Upper lobe of left lung (tissue), 6 donors: ENCODE measurements at regions not wholly inside any gene's neighbourhood (a gene's known extent, or its start where the extent isn't known, plus 50 kb on each side); places are given as distances from the start of the nearest gene placed in this dataset.

Experiments used
- ATAC-seq, 2 donors: fragments of 200-7000 bp; cut with Tn5 transposase; one replicate each; pipeline ENCODE4 v1.9.1; 2022; ENCODE audit warnings: mild to moderate bottlenecking in 2 of 2, moderate library complexity in 2 of 2; ENCODE audit not compliant: low FRiP score in 2 of 2
- DNase-seq, 2 donors: peaks; one replicate each; pipeline ENCODE4 v3.0.0-alpha.2; 2019 to 2020
- H3K27ac ChIP-seq, 4 donors: fragments of 200-600 bp; sonication (generic); one replicate each; pipeline ENCODE4 v1.5.1; 2016 to 2019
- H3K27me3 ChIP-seq, 4 donors: fragments of 200-600 bp; sonication (generic); one replicate each; pipeline ENCODE4 v1.5.1; 2017 to 2019
- H3K36me3 ChIP-seq, 4 donors: fragments of 200-600 bp; sonication (generic); one replicate each; pipeline ENCODE4 v1.5.1; 2016 to 2019
- H3K4me1 ChIP-seq, 4 donors: fragments of 200-600 bp; sonication (generic); one replicate each; pipeline ENCODE4 v1.5.1; 2018 to 2019
- H3K4me3 ChIP-seq, 4 donors: fragments of 200-600 bp; sonication (generic); one replicate each; pipeline ENCODE4 v1.5.1; 2017 to 2019; ENCODE audit warnings: mild to moderate bottlenecking in 2 of 4, moderate library complexity in 1 of 4
- H3K9me3 ChIP-seq, 4 donors: fragments of 200-600 bp; sonication (generic); one replicate each; pipeline ENCODE4 v1.5.1; 2018 to 2019
- EP300 ChIP-seq, 4 donors: sonication (generic); formaldehyde crosslinking; IDR thresholded peaks; one replicate each; pipeline ENCODE4 v1.5.1; 2017; ENCODE audit warnings: antibody characterized with exemption in 4 of 4, control low read depth in 2 of 4
- POLR2A ChIP-seq, 4 donors: fragments of 450-650 bp; IDR thresholded peaks; one replicate each; pipeline ENCODE4 v1.5.1; 2016 to 2017; ENCODE audit warnings: antibody characterized with exemption in 4 of 4, mild to moderate bottlenecking in 2 of 4
- POLR2AphosphoS5 ChIP-seq, 2 donors: sonication (generic); formaldehyde crosslinking; IDR thresholded peaks; one replicate each; pipeline ENCODE4 v1.5.1; 2017; ENCODE audit warnings: antibody characterized with exemption in 2 of 2
- WGBS, 2 donors: methylation state at CpG; one replicate each; pipeline ENCODE4 v1.1.5; 2017 to 2018; 5-methylcytosine and 5-hydroxymethylcytosine counted together
- TF ChIP-seq, protein P1 (sequence below), 6 experiments: fragments of 450-650 bp in 4 of 6; fragments of 200-600 bp in 2 of 6; sonication (generic) in 2 of 6; IDR thresholded peaks; one replicate each; pipeline ENCODE4 v1.5.1; 2016 to 2019; ENCODE audit warnings: antibody characterized with exemption in 6 of 6
- donor health status: DM: no; HTN: no; CAD: no; lungs with moderate emphysema.
- donor health status: DM: no; HTN: yes; CAD: no; lungs with severe emphysema.

DNA sequence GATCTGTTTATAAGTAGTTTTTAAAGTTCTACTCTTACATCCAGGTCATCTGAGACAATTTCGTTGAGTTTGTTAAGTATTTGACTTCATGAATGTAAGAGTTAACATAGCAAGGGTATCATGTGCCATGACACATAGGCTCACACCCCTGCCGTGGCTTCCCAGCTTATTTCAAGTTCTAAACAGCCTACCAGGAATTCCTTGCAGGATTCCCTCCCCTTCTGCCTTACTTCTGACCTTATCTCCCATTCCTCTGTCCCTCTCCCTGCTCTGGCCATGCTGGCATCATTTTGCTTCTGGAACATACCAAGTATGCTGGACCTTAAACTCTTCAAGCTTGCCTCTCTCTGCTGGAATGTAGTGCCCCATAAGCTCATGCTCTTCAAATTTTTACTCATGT lies 369.9 kb upstream of the PCDH7 start:
- H3K36me3 ChIP-seq: no peaks in the 10 kb centered on the region
- H3K4me3 ChIP-seq: no peak overlapping the region
- no peaks in the 10 kb centered on the region for H3K4me1 ChIP-seq
- no peaks in the 10 kb centered on the region for H3K27me3 ChIP-seq
- TF ChIP-seq POLR2A (IDR thresholded peaks at IDR 0.05) (no peak), POLR2AphosphoS5 (IDR thresholded peaks at IDR 0.05) (no peak), EP300 (IDR thresholded peaks at IDR 0.05) (no peak)
- TF ChIP-seq, protein P1, sequence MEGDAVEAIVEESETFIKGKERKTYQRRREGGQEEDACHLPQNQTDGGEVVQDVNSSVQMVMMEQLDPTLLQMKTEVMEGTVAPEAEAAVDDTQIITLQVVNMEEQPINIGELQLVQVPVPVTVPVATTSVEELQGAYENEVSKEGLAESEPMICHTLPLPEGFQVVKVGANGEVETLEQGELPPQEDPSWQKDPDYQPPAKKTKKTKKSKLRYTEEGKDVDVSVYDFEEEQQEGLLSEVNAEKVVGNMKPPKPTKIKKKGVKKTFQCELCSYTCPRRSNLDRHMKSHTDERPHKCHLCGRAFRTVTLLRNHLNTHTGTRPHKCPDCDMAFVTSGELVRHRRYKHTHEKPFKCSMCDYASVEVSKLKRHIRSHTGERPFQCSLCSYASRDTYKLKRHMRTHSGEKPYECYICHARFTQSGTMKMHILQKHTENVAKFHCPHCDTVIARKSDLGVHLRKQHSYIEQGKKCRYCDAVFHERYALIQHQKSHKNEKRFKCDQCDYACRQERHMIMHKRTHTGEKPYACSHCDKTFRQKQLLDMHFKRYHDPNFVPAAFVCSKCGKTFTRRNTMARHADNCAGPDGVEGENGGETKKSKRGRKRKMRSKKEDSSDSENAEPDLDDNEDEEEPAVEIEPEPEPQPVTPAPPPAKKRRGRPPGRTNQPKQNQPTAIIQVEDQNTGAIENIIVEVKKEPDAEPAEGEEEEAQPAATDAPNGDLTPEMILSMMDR (IDR thresholded peaks at IDR 0.05): no peak
- DNase-seq (no peak), ATAC-seq (no peak)
- no peaks in the 10 kb centered on the region for H3K9me3 ChIP-seq
- 39 to 57% methylated on average over 2 of the region's 2 CpGs for WGBS, 2 donors
- H3K27ac ChIP-seq: no peak overlapping the region

- Histone ChIP-seq H3K36me3 (no peaks in the 10 kb centered on the region), H3K4me3 (no peak overlapping the region), H3K9me3 (no peaks in the 10 kb centered on the region), H3K4me1 (no peaks in the 10 kb centered on the region), H3K27me3 (no peaks in the 10 kb centered on the region), H3K27ac (no peak overlapping the region)
- WGBS, 2 donors: 75 to 81% methylated on average over 1 of the region's 1 CpG
- DNase-seq: no peak
- ATAC-seq: no peak
- TF ChIP-seq POLR2AphosphoS5 (IDR thresholded peaks at IDR 0.05): no peak
- no peak for TF ChIP-seq POLR2A (IDR thresholded peaks at IDR 0.05)
- TF ChIP-seq EP300 (IDR thresholded peaks at IDR 0.05): no peak
- TF ChIP-seq, protein P1 (IDR thresholded peaks at IDR 0.05): no peak
Measured at GRCh38 chr4:30354605-30355004, 365.6 kb upstream of the PCDH7 start.

- DNase-seq: no peak
- Histone ChIP-seq H3K36me3 (no peaks in the 10 kb centered on the region), H3K4me3 (no peak overlapping the region), H3K27me3 (no peaks in the 10 kb centered on the region), H3K9me3 (no peaks in the 10 kb centered on the region), H3K27ac (no peak overlapping the region), H3K4me1 (no peaks in the 10 kb centered on the region)
- no peak for ATAC-seq
- no peak for TF ChIP-seq POLR2AphosphoS5 (IDR thresholded peaks at IDR 0.05)
- 81 to 82% methylated on average over 2 of the region's 2 CpGs for WGBS, 2 donors
Measured at GRCh38 chr4:30362436-30362835, 357.7 kb upstream of the PCDH7 start.

DNA sequence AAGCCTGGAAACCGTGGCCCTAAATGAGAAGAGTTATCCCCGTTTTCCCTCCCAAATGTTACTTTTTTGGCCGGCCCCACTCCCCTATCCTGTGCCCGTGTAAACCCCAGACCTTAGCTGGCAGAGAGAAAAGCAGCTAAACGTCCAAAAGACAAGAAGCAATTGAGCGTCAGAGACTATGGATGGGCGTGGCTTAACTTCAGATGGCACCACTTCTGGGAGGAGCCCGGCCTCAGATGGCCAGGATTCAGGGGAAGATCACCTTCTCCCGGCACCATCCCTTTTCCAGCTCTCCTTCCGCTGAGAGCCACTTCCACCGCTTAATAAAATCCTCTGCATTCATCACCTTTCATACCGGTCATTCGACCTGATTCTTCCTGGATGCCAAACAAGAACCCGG lies 350.1 kb upstream of the PCDH7 start:
- TF ChIP-seq EP300 (IDR thresholded peaks at IDR 0.05) (no peak), POLR2A (IDR thresholded peaks at IDR 0.05) (no peak), POLR2AphosphoS5 (IDR thresholded peaks at IDR 0.05) (no peak)
- TF ChIP-seq, protein P1 (IDR thresholded peaks at IDR 0.05): no peak
- H3K4me3 ChIP-seq: no peak overlapping the region
- H3K27ac ChIP-seq: no peak overlapping the region
- no peaks in the 10 kb centered on the region for H3K36me3 ChIP-seq
- ATAC-seq (no peak), DNase-seq (no peak)
- no peaks in the 10 kb centered on the region for H3K4me1 ChIP-seq
- 81 to 85% methylated on average over 14 of the region's 14 CpGs for WGBS, 2 donors
- H3K27me3 ChIP-seq: no peaks in the 10 kb centered on the region
- H3K9me3 ChIP-seq: no peaks in the 10 kb centered on the region

DNA sequence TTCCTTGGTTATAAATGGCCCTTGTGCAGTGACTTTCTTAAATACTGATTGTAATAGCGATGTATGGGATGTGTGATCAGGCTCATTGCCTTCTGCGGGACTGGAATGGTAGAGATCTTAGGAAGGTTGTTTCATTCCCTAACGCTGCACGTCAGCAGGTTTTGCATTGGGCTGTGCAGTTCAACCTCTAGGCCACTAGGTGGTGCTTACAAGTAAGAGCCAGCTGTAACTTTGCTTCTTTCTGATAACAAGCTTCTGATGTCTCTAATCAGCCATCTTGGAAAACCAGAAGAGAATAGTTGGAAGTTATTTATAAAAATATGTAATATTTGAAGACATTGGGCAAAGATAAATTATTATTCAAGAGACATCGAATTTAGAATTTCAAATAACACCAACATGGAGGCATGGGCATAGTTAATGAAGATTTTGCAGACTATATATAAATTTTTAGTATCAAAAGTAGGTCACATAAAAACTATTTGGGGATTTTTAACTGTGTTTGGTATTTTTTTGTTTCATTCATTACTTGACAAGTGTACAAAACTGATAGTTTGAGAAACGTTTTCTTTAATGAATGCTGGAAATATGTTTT lies 339.7 kb upstream of the PCDH7 start:
- no peaks in the 10 kb centered on the region for H3K27me3 ChIP-seq
- ATAC-seq: peak in 1 of 2 donors; percentile 60
- no peak for TF ChIP-seq POLR2A (IDR thresholded peaks at IDR 0.05)
- TF ChIP-seq, protein P1 (IDR thresholded peaks at IDR 0.05): peak in 5 of 6 experiments; percentile 28 to 50 (median 42)
- DNase-seq: no peak
- no peaks in the 10 kb centered on the region for H3K9me3 ChIP-seq
- H3K4me1 ChIP-seq: no peaks in the 10 kb centered on the region
- no peaks in the 10 kb centered on the region for H3K36me3 ChIP-seq
- WGBS, 2 donors: 65% methylated on average over 6 of the region's 6 CpGs
- no peak overlapping the region for H3K4me3 ChIP-seq
- H3K27ac ChIP-seq: no peak overlapping the region
